ENCODE measurements at regions not wholly inside any gene's neighbourhood (a gene's known extent, or its start where the extent isn't known, plus 50 kb on each side); places are given as distances from the start of the nearest gene placed in this dataset.

GRCh38 chr15:57897870-57898269 is 167.6 kb downstream of the ALDH1A2 start:
- DNase-seq (ENCODE audit: low read depth), result no peak
- in situ Hi-C loops (cut with HindIII; ENCODE audit: low pct_unique_long_range_greater_than_20kb, low sequenced_read_pairs), result no loop called here

- no peak for DNase-seq (ENCODE audit: low read depth)
- in situ Hi-C loops (cut with HindIII; ENCODE audit: low pct_unique_long_range_greater_than_20kb, low sequenced_read_pairs), result no loop called here
These were observed 163.4 kb downstream of the ALDH1A2 start for GRCh38 chr15:57902155-57902554.

Data from Caki2 (cell line).